GM21447 (cell line): ENCODE measurements at regions not wholly inside any gene's neighbourhood (a gene's known extent, or its start where the extent isn't known, plus 50 kb on each side); places are given as distances from the start of the nearest gene placed in this dataset.

ENCODE experiments used
- ATAC-seq: cut with Tn5 transposase; IDR thresholded peaks from one replicate; pipeline ENCODE4 v1.9.1; 2021; ENCODE audit not compliant: unreplicated experiment

DNA sequence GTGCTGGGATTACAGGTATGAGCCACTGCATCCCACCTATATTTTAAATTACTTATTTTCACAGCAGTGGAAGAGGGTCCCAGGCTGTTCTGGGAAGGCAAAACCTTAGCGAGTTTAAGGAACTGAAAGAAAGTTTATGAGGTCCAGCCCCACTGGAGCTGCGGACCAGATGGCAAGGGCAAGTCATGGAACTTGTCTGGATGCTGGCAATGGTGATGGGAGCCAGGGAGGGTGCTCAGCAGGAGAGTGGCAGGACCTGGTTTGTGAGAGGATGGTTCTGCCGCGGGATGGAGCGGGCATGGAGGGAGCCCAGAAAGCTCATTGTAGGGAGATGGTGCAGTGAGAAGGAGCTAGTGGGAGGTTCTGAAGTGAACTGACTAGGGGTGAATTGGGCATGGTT lies 50.6 kb upstream of the SLC45A1 start:
- ATAC-seq, result no peak

DNA sequence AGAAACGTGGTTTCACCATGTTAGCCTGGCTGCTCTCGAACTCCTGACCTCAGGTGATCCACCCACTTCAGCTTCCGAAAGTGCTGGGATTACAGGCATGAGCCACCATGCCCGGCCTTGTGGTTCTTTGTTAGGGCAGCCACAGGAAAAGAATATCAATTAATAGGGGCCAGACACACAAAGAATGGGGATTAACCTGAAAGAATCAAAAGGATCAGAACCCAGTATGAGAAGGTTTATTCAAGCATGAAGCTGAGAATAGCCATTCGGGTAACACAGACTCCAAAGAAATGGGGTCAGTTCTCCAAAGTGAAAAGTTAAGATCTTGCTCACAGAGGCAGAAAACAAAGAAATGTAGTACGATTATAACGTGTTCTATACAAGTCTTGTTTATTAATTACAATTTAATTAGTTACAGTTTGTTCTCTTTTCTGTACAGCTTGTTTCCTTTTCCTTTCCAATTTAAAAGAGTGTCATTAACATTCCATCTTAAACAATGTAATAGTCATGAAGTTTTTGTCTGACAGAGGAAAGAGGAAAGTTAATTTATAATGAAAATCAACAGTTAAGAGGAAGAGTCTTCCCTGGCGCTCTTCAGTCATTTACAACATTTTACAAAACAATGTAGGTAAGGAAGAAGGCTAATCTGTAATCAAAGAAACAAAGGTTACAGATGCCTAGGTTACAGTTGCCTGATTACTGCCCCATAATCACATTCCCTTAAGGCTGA lies 51.3 kb upstream of the SLC45A1 start:
- no peak for ATAC-seq

DNA sequence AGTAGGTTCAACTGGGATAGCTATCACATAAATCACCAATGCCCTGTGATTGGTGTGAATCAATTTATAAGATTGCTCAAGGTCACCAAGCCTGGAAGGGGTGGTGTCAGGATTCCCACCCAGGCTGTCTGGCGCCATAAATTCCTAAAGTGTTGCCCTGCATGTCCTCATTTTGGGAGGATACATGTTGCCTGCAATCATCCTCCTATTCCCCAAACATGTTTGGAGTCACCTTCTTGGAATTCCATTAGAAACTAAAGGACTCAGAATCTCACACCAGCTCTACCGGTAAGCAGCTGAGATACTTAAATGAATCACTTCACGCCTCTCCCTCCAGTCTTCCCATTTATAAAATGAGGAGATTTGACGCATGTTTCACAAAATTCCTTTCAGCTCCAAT lies 54.1 kb upstream of the SLC45A1 start:
- no peak for ATAC-seq

DNA sequence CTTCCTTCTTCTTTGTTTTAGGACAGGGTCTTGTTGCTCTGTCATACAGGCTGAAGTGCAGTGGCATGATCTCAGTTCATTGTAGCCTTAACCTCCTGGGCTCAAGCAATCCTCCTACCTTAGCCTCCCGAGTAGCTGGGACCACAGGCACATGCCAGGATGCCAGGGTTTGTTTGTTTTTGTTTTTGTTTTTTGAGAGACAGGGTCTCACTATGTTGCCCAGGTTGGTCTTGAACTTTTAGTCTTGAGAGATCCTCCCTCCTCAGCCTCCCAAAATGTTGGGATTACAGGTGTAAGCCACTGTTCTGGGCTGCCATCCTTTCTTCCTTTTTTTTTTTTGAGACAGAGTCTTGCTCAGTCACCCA lies 56.5 kb upstream of the SLC45A1 start:
- ATAC-seq, result no peak

DNA sequence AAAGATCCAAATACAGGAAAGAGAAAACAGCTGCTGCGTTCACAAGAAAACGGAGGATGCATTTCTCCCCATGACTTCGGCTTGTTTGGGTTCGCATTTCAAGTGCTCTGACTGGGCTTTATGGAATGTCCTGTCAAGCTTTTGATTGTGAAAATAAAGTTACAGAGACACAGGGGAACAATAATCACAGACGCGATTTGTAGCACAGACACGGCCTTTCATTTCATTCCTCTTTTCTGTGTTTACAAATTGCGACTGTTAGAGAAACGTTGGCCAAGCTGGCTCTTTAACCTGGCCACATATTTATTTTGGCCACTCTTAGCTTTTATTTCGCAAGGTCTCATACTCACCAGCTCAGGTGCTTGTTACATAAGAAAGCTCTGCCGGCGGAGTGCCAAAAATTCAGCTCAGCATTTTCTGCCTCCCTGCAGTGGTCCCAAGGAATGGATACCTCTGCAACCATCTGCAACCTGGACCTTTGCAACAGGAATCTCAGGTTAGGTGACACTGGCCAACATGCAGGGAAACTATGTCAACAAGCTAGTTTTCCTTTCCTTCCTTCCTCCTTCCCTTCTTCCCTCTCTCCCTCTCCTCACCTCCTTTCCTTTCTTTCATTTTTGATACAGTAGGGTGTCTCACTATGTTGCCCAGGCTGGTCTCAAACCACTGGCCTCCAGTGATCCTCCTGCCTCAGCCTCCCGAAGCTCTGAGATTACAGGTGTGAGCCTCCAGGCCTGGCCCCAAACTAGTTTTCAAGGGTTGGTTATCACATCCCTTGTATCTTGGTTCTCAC lies 58.2 kb upstream of the SLC45A1 start:
- no peak for ATAC-seq

DNA sequence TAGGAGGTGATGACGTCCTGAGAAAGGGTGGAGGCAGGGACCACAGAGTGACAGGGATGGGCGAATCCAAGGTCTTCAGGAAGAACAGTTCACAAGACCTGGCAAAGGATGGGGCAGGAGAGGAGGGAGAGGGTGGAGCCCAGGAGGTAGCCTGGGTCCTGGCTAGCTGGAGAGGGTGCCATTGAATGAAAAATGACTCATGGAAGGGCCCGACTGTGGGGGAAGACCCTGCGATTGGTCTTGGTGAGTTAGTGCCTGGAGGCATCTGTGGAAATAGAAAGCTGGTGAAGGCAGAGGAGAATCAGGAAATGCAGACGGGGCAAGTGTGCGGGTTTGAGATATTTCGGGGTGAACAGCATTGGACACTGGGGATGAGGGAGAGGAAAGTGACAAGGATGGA lies 60.3 kb upstream of the SLC45A1 start:
- no peak for ATAC-seq

DNA sequence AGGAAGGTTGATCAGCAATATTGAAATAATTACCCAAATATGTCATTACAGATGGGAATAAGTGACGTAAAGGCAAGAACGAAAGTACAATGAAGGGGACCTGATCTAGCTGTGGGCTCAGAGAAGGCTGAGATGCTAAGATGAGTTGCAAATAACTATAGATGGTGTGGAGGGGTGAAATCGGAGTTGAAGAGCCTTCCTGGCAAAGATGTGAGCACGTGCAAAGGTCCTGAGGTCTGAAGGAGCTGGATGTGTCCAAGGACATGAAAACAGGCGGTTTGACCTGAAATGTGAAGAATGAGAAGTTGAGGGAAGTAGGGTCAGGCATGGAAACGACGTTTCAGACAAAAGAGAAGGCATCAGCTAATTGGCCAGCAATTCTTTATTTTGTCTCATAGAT lies 61.6 kb upstream of the SLC45A1 start:
- ATAC-seq, result no peak

DNA sequence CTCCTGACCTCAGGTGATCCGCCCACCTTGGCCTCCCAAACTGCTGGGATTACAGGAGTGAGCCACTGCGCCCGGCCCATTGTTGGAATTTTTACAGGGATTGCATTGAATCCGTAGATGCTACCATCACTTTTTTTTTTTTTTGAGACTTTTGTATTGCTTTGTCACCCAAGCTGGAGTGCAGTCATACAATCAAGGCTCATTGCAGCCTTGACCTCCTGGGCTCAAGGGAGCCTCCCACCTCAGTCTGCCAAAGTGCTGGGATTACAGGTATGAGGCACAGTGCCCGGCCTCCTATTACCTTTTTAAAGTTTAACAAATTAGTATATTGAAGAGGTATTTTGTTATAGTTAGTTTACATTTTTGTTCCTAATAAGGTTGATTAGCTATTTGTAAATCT lies 62.2 kb upstream of the SLC45A1 start:
- ATAC-seq, result no peak

DNA sequence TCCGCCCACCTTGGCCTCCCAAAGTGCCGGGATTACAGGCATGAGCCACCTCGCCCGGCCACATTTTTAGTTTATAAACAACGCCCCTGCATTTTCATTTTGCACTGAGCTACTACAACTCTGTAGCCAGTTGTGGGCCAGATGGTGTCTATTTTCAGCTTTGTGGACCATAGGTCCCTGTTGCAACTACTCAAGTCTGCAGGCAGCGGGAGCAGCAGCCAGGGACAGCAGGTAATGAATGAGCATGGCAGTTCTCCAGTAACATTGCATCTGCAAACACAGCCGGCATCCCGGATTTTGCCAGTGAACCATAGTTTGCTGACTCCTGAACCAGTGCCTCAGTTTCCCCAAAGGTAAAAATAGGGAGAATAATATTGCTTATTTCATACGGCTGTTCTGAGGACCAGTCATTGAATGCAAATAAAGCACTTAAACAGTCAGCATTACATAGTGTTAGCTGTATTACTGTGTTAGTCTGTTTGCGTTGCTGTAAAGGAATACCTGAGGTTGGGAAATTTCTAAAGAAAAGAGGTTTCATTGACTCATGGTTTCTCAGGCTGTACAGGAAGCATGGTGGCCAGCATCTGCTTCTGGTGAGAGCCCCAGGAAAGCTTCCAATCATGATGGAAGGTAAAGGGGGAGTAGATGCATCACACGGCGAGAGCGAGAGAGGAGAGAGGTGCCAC lies 65.5 kb upstream of the SLC45A1 start:
- ATAC-seq, result no peak

DNA sequence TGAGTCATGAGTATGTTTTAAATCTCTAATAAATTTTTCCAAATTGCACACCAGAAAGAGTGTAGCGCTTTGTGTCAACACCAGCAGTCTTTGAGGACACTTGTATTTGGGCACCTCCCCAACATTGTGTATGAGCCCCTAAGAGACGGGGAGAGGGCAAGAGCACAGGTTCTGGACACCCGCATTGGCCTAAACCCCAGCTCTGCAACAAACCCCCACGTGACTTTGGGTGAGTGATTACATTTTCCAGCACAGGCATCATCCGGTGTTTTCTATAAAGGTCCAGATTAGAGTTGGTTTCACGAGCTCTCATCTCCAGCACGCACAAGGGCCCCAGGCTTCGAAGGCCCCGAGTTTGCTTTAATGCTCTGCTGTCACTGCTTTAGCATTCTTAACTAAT lies 66.3 kb upstream of the SLC45A1 start:
- ATAC-seq, result no peak

DNA sequence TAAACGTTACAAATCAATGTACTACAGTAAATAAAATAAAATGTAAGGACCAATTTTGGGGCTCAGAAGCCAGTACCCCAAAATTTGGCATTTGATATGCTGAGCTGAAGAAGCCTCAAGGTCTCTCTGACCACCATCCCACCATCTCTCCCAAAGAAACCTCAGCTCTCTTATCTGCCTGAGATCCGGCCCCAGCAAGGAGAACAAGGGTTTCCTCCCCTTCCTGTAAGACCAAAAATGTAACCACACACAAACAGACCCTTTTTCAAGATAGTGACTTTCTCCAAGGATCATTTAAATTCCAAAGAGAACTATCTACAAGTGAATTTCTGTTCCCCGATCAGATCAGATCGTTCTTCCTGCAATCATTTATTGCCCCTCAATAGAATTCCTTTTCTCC lies 68.1 kb upstream of the SLC45A1 start:
- no peak for ATAC-seq

DNA sequence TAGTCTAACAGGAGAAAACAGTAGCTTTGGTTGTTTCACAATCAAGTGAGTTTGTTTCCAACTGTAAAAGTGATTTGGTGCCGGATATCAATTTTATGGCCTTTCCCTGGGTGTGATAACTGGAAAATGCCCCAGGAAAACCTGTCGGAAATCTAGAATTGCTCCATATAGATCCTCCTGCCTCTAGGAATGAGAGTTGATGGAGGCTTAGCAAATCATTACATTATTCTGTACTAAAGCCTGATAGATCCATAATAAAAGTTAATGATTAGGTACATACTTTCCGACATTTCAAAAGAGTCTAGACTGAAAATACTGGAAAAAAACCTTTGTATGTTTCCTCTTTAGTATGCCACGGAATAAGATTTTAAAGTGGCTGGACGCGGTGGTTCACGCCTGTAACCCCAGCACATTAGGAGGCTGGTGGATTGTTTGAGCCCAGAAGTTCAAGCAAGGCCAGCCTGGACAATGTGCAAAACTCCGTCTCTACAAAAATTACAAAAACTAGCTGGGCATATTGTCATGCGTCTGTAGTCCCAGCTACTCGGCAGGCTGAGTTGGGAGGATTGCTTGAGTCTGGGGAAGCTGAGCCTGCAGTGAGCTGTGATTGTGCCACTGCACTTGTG lies 70.0 kb upstream of the SLC45A1 start:
- ATAC-seq, result no peak

DNA sequence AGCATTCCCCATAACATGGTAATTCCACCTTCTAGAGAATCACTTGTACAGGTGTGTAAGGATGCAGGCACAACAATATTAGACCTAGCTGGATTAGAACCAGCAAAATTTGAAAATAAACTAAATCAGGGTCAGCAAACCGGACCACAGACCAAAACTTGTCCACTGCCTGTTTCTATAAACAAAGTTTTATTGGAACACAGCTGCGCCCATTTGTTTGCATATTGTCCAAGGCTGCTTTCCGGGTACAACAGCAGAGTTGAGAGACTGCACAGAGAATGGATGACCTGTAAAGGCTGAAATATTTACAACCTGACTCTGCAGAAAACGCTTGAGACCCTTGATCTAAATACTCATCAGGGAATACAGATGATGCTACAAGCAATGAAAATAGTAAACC lies 73.6 kb upstream of the SLC45A1 start:
- ATAC-seq, result no peak

DNA sequence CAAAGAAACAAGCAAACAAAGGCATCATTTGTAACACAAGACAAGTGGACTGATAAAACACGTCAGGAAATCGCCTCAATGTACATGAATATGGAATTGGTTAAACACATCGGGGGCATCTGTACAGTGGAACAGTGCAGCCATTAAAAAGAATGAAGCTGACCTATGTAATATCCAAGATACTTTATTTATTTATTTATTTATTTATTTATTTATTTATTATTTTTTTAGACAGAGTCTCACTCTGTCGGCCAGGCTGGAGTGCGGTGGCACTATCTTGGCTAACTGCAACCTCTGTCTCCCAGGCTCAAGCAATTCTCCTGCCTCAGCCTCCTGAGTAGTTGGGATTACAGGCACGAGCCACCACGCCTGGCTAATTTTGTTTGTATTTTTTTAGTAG lies 75.4 kb upstream of the SLC45A1 start:
- no peak for ATAC-seq

DNA sequence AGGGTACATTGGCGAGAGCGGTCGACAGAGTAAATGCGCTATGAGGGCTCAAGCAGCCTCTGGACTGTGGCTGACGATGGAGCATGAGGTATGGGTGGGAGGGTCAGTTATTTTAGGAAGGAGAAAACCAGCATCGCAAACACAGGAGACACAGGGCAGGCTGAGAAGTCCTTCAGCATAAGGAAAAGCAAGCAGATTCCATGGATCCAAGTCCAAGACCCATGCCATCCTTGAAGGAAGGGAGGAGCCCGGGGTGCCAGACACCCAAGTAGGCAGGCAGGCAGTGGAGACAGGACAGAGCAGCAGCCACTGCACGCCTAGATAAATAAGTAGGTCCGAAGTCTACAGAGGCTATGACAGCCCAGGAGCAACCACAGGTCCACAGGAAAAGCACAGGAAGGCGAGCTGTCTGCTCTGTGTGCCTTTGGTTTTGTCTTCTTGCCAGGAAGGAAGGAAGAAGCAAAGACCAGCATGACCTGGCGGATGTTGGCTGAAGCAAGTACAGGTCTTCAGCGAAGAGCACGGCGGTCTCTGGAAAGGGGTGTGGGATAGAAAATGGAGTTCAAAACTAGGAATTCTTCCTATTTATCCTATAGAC lies 76.4 kb upstream of the SLC45A1 start:
- ATAC-seq, result no peak

DNA sequence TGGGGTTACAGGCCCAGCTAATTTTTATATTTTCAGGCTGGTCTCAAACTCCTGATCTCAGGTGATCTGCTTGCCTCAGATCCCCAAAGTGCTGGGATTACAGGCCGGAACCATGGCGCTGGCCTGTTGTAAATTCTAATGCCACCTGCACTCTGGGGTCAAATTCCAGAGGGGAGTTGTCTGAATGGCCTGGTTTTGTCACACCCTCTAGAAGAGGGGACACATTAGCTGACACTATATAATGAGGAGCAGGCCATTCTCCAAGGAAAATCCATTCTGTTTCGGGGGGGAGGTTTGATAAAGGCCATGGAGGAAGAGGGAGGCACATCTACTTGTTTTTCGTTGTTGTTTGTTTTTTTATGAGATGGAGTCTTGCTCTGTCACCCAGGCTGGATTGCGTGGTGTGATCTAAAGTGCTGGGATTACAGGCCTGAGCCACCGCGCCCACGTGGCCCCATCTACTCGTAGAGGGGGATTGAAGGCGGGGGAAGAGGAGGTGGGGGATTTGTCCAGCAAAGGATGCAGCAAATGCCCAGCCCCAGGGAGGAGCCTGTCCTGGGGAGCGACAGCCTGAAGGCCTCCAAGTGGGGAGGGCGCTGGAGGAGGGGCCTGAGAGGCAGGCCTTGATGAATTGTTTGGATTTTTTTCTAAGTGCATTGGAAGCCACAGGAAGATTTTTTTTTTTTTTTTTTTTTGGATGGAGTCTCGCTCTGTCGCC lies 78.4 kb upstream of the SLC45A1 start:
- ATAC-seq, result no peak

DNA sequence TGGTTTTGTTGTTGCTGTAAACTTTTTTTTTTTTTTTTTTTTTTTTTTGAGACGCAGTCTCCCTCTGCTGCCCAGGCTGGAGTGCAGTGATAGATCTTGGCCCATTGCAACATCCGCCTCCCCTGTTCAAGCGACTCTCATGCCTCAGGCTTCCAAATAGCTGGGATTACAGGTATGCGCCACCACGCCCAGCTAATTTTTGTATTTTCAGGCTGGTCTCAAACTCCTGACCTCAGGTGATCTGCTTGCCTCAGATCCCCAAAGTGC lies 78.9 kb upstream of the SLC45A1 start:
- no peak for ATAC-seq

DNA sequence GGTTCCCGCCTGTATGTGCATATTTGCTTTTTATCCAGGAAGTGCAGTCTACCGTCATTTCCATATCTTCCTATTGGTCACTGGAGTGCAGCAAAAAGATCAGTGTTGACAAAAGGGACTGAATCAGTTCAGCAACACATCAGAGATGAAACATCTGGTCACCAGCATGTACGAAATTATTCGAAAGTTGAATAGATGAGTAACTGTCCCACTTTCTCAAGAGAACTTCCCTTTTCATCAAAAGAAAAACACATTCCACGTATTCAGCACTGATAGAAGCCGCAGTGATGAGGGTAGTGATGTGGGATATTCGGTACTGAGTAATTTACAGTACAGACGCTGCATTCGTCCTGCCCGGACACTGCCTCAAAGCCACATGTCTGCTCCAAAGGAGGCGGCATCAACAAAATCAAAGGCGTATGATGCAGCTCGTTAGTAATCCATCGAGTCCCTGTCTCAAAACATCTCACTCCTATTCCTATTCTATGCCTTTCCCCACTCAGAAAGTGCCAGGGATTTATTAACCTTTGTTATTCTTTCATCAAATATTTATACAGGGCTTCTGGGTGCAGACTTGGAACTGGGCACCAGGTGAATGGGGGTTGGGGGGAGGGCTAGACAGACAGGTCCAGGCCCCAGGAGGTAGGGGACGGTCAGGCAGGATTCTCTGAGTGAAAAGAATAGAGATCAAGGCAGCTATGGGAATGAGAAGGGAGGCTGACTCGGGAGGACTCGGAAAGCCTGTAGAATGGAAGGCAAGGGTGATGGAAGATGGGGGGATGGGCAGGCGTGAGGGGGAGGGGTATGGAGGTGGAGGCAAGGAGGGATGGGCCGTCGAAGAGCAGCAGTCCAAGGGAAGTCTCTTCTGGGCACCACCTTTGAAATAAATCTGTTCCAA lies 79.5 kb upstream of the SLC45A1 start:
- no peak for ATAC-seq

DNA sequence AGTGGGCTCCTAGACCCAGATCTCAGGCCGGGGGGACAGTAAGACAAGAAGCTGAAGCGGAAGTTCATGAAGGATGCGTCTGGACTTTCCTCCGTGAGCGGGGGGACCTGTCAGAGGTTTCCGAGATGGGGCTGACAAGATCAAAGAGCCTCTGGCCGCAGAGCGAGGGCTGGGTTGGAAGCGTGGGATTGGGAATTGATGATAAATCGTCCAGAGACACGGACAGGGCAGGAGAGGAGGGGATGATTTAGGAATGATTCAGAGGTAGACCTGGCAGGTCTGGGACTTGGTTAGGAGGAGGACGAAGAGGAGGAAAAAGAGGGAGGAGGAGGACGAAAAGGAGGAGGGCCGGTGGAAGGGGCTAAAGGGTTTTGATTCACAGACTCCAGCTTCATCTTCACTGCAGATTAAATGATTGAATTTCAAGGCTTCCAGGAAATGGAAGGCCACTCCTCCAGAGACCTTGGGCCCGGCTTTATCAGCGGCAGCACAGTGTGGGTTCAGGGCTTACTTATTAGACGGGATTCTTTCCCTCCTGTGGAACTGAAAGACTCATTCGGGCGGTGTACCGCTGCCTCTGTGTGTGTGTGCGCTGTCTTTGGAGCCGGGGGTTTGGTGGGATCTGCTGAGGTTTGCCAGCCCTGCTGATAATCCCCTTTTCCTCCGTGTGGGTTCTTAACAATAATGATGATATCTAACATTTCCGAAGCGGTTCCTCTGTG lies 85.7 kb upstream of the SLC45A1 start:
- ATAC-seq, result no peak
